ENCODE measurements at regions not wholly inside any gene's neighbourhood (a gene's known extent, or its start where the extent isn't known, plus 50 kb on each side); places are given as distances from the start of the nearest gene placed in this dataset.

GRCh38 chr14:49008363-49008762 is 577.8 kb downstream of the RPS29 start:
- TF ChIP-seq SIN3A (IDR thresholded peaks at IDR 0.05; ENCODE audit: low read depth), result no peak
- no peak for TF ChIP-seq CTCF (IDR thresholded peaks at IDR 0.05 in 2 of 3, conservative IDR thresholded peaks at IDR 0.05 in 1 of 3; ENCODE audit: borderline replicate concordance in 1 of 3, insufficient read depth in 1 of 3, low read depth in 2 of 3, low read length in 2 of 3)
- no peak for TF ChIP-seq EZH2 (IDR thresholded peaks at IDR 0.05)
